Skin of body (tissue), 1 donor: ENCODE measurements at regions not wholly inside any gene's neighbourhood (a gene's known extent, or its start where the extent isn't known, plus 50 kb on each side); places are given as distances from the start of the nearest gene placed in this dataset.

Experiments
- DNase-seq: peaks from one replicate; lab custom pipeline; 2025; lab: John Stamatoyannopoulos, UW

GRCh38 chr10:30121401-30121800 lies 62.0 kb upstream of the JCAD start:
- no peak for DNase-seq

- DNase-seq, result no peak
These were observed 59.2 kb upstream of the JCAD start for GRCh38 chr10:30118590-30118989.

GRCh38 chr10:30117812-30118501 lies 58.6 kb upstream of the JCAD start:
- DNase-seq, result no peak

GRCh38 chr10:30116041-30116491 lies 56.7 kb upstream of the JCAD start:
- no peak for DNase-seq

- DNase-seq, result no peak
These were observed 56.2 kb upstream of the JCAD start for GRCh38 chr10:30115626-30115940.

- DNase-seq, result no peak
These were observed 55.7 kb upstream of the JCAD start for GRCh38 chr10:30114881-30115625.

GRCh38 chr10:30114401-30114800 lies 55.0 kb upstream of the JCAD start:
- no peak for DNase-seq

- no peak for DNase-seq
These were observed 52.1 kb upstream of the JCAD start for GRCh38 chr10:30111340-30112022.
